GM23338 (cell line): ENCODE measurements at regions not wholly inside any gene's neighbourhood (a gene's known extent, or its start where the extent isn't known, plus 50 kb on each side); places are given as distances from the start of the nearest gene placed in this dataset.

Experiments used
- ATAC-seq: fragments of 200-7000 bp; cut with Tn5 transposase; 3 replicates; pipeline ENCODE4 v1.9.1; 2020
- DNase-seq: peaks from one replicate; pipeline ENCODE4 v3.0.0-alpha.2; 2015; ENCODE audit warnings: low spot score
- H2AFZ ChIP-seq: fragments of 200-600 bp; sonication (generic); 2 replicates; pipeline ENCODE4 v1.8.0; 2016; ENCODE audit warnings: antibody characterized with exemption, mild to moderate bottlenecking, moderate library complexity
- H3F3A ChIP-seq: fragments of 200-600 bp; sonication (generic); replicated peaks from 2 replicates; pipeline ENCODE4 v1.8.0; 2017; ENCODE audit warnings: antibody characterized with exemption, mixed run types, low read depth
- H3K27ac ChIP-seq: fragments of 200-600 bp; sonication (generic); 2 replicates; pipeline ENCODE4 v1.6.1; 2016; ENCODE audit warnings: low read depth
- H3K27me3 ChIP-seq: fragments of 200-600 bp; sonication (generic); 2 replicates; pipeline ENCODE4 v1.8.0; 2016; ENCODE audit warnings: mild to moderate bottlenecking, mixed run types, moderate library complexity; ENCODE audit not compliant: insufficient read depth
- H3K36me3 ChIP-seq: fragments of 200-600 bp; sonication (generic); 2 replicates; pipeline ENCODE4 v1.8.0; 2016; ENCODE audit warnings: mild to moderate bottlenecking; ENCODE audit not compliant: insufficient read depth
- H3K4me1 ChIP-seq: fragments of 200-600 bp; sonication (generic); 2 replicates; pipeline ENCODE4 v1.8.0; 2016; ENCODE audit warnings: mild to moderate bottlenecking, moderate library complexity; ENCODE audit not compliant: insufficient read depth
- H3K4me2 ChIP-seq: fragments of 200-600 bp; sonication (generic); 2 replicates; pipeline ENCODE4 v1.7.1; 2017; ENCODE audit warnings: mixed run types
- H3K4me3 ChIP-seq: fragments of 200-600 bp; sonication (generic); 2 replicates; pipeline ENCODE4 v1.6.1; 2016; ENCODE audit warnings: mixed run types
- H3K79me2 ChIP-seq: fragments of 200-600 bp; sonication (generic); replicated peaks from 2 replicates; pipeline ENCODE4 v1.8.0; 2017; ENCODE audit warnings: mild to moderate bottlenecking; ENCODE audit not compliant: insufficient read depth
- H3K9me2 ChIP-seq: fragments of 200-600 bp; sonication (generic); 2 replicates; pipeline ENCODE4 v1.8.0; 2017; ENCODE audit not compliant: insufficient read depth
- H4K20me1 ChIP-seq: fragments of 200-600 bp; sonication (generic); replicated peaks from 2 replicates; pipeline ENCODE4 v1.8.0; 2017; ENCODE audit warnings: mild to moderate bottlenecking; ENCODE audit not compliant: insufficient read depth
- H3K27ac Mint-ChIP-seq: 2 replicates; pipeline ENCODE4 v1.8.0; 2020; ENCODE audit warnings: inconsistent platforms, mild to moderate bottlenecking, moderate library complexity, mixed read lengths
- H3K27me3 Mint-ChIP-seq: 3 replicates; pipeline ENCODE4 v1.8.0; 2022; ENCODE audit warnings: low read depth, mild to moderate bottlenecking, moderate library complexity, mixed read lengths, inconsistent platforms; ENCODE audit not compliant: insufficient read depth, poor library complexity
- H3K36me3 Mint-ChIP-seq: 3 replicates; pipeline ENCODE4 v1.8.0; 2021; ENCODE audit warnings: low read depth, mild to moderate bottlenecking, inconsistent platforms, moderate library complexity, mixed read lengths
- H3K4me1 Mint-ChIP-seq: 3 replicates; pipeline ENCODE4 v1.8.0; 2020; ENCODE audit warnings: mild to moderate bottlenecking, inconsistent platforms, mixed read lengths
- H3K4me3 Mint-ChIP-seq: 3 replicates; pipeline ENCODE4 v1.8.0; 2021; ENCODE audit warnings: moderate library complexity, mild to moderate bottlenecking, inconsistent platforms, mixed read lengths
- H3K9me3 Mint-ChIP-seq: 3 replicates; pipeline ENCODE4 v1.8.0; 2020; ENCODE audit warnings: moderate library complexity, mild to moderate bottlenecking, inconsistent platforms, mixed read lengths
- CREB1 ChIP-seq: fragments of 250-450 bp; sonication (Bioruptor Pico); IDR thresholded peaks from 2 replicates; pipeline ENCODE4 v1.5.0; 2020; ENCODE audit warnings: low read depth, mild to moderate bottlenecking, moderate library complexity
- EZH2 ChIP-seq: fragments of 200-600 bp; sonication (generic); IDR thresholded peaks from one replicate; pipeline ENCODE4 v1.8.0; 2017; ENCODE audit warnings: antibody characterized with exemption, mild to moderate bottlenecking, low read depth; ENCODE audit not compliant: unreplicated experiment
- EZH2phosphoT487 ChIP-seq: fragments of 200-600 bp; sonication (generic); IDR thresholded peaks from one replicate; pipeline ENCODE4 v1.8.1; 2018; ENCODE audit warnings: antibody characterized with exemption; ENCODE audit not compliant: unreplicated experiment
- JUNB ChIP-seq: IDR thresholded peaks from one replicate; pipeline ENCODE4 v1.6.1; 2016; ENCODE audit warnings: antibody characterized with exemption; ENCODE audit not compliant: unreplicated experiment
- NANOG ChIP-seq: IDR thresholded peaks from 2 replicates; pipeline ENCODE4 v1.6.1; 2016; ENCODE audit warnings: antibody characterized with exemption, borderline replicate concordance
- POLR2AphosphoS5 ChIP-seq: IDR thresholded peaks from 2 replicates; pipeline ENCODE4 v1.6.1; 2016; ENCODE audit warnings: antibody characterized with exemption, low read depth
- STAT1 ChIP-seq: IDR thresholded peaks from one replicate; pipeline ENCODE4 v1.6.1; 2016; ENCODE audit warnings: antibody characterized with exemption; ENCODE audit not compliant: unreplicated experiment
- ZNF114 ChIP-seq: fragments of 250-450 bp; sonication (Bioruptor Pico); IDR thresholded peaks from 2 replicates; pipeline ENCODE4 v1.5.0; 2020; ENCODE audit warnings: mild to moderate bottlenecking, moderate library complexity
- ZNF331 ChIP-seq: fragments of 250-450 bp; sonication (Bioruptor Pico); IDR thresholded peaks from 2 replicates; pipeline ENCODE4 v1.5.0; 2020; ENCODE audit warnings: low read depth, mild to moderate bottlenecking, moderate library complexity
- TF ChIP-seq, protein P1 (sequence below): IDR thresholded peaks from 2 replicates; pipeline ENCODE4 v1.6.1; 2016; ENCODE audit warnings: antibody characterized with exemption
- TF ChIP-seq, protein P2 (sequence below): fragments of 250-450 bp; sonication (Bioruptor Pico); IDR thresholded peaks from 2 replicates; pipeline ENCODE4 v1.5.0; 2020; ENCODE audit warnings: mild to moderate bottlenecking, moderate library complexity
- TF ChIP-seq, protein P3 (sequence below): IDR thresholded peaks from one replicate; pipeline ENCODE4 v1.6.1; 2018; ENCODE audit warnings: antibody characterized with exemption; ENCODE audit not compliant: unreplicated experiment
- TF ChIP-seq, protein P4 (sequence below), 2 experiments: fragments of 200-600 bp in 1 of 2; sonication (generic) in 1 of 2; conservative IDR thresholded peaks; 2 replicates each; pipeline versions ENCODE4 v1.5.1 to v1.6.1; 2016 to 2017; ENCODE audit warnings: antibody characterized with exemption in 2 of 2, low read depth in 2 of 2, mild to moderate bottlenecking in 2 of 2, moderate library complexity in 1 of 2

DNA sequence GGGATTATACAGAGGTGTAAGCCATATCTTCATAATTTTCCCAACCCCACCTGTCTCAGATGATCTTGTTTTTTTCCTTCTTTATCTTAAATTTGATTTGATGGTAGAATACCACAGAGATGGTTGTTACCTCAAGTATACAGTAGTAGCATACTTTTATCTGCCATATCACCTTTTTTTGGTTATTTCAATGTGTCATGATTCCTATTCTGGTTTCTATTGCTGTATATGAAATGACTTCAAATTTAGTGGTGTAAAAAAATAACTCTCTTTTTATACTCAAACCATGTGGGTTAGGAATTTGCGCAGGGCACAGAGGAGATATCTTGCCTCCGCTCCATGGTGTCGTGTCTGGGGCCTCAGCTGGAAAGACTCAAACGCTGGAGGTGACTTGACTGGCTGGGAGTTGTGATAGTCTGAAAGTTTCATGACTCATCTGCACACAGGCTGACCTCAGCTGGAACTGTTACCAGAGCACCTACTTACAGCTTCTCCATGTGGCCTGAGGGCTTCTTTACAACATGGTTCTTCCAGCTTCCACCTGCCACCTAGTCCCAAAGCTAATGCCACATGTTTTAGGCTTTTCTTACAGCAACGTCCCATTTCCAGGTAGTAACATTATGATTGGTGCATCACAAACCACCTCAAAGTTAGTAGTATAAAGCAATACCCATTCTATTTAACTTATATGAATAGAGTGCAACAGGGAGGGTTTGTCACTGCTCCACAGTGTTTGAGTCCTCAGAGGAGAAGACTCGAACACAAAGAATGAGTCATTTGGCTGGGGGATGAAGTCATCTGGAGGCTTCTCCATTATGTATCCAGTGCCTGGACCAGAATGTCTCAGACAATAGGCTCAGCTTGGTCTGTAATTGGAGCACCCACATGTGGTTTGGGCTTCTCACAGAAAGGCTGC, 82.3 kb upstream of the XPO1 start:
- no peaks in the 10 kb centered on the region for H3K36me3 ChIP-seq
- Mint-ChIP-seq H3K9me3 (no peaks in the 10 kb centered on the region; the same call in 1 of the 3 replicates), H3K27me3 (peaks cover 3% of the 10 kb centered on the region), H3K4me1 (no peaks in the 10 kb centered on the region), H3K4me3 (no peak overlapping the region), H3K36me3 (no peaks in the 10 kb centered on the region), H3K27ac (no peak overlapping the region)
- H2AFZ ChIP-seq = no peak overlapping the region; the same call in 1 of the 2 replicates
- no peaks in the 10 kb centered on the region for H3K79me2 ChIP-seq
- no peak overlapping the region for H3K27ac ChIP-seq
- H3F3A ChIP-seq = no peaks in the 10 kb centered on the region
- H4K20me1 ChIP-seq = no peaks in the 10 kb centered on the region
- no peak overlapping the region for H3K4me3 ChIP-seq
- ATAC-seq (no peak), DNase-seq (no peak)
- no peaks in the 10 kb centered on the region; the same call in 1 of the 2 replicates for H3K9me2 ChIP-seq
- H3K4me1 ChIP-seq = no peaks in the 10 kb centered on the region
- no peaks in the 10 kb centered on the region for H3K27me3 ChIP-seq
- TF ChIP-seq ZNF114 (CRISPR knock-in tag) (no peak), EZH2phosphoT487 (no peak), EZH2 (no peak), NANOG (no peak), JUNB (no peak), POLR2AphosphoS5 (no peak), ZNF331 (no peak), STAT1 (no peak), CREB1 (no peak)
- TF ChIP-seq, protein P1, sequence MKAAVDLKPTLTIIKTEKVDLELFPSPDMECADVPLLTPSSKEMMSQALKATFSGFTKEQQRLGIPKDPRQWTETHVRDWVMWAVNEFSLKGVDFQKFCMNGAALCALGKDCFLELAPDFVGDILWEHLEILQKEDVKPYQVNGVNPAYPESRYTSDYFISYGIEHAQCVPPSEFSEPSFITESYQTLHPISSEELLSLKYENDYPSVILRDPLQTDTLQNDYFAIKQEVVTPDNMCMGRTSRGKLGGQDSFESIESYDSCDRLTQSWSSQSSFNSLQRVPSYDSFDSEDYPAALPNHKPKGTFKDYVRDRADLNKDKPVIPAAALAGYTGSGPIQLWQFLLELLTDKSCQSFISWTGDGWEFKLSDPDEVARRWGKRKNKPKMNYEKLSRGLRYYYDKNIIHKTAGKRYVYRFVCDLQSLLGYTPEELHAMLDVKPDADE = no peak
- TF ChIP-seq, protein P2, sequence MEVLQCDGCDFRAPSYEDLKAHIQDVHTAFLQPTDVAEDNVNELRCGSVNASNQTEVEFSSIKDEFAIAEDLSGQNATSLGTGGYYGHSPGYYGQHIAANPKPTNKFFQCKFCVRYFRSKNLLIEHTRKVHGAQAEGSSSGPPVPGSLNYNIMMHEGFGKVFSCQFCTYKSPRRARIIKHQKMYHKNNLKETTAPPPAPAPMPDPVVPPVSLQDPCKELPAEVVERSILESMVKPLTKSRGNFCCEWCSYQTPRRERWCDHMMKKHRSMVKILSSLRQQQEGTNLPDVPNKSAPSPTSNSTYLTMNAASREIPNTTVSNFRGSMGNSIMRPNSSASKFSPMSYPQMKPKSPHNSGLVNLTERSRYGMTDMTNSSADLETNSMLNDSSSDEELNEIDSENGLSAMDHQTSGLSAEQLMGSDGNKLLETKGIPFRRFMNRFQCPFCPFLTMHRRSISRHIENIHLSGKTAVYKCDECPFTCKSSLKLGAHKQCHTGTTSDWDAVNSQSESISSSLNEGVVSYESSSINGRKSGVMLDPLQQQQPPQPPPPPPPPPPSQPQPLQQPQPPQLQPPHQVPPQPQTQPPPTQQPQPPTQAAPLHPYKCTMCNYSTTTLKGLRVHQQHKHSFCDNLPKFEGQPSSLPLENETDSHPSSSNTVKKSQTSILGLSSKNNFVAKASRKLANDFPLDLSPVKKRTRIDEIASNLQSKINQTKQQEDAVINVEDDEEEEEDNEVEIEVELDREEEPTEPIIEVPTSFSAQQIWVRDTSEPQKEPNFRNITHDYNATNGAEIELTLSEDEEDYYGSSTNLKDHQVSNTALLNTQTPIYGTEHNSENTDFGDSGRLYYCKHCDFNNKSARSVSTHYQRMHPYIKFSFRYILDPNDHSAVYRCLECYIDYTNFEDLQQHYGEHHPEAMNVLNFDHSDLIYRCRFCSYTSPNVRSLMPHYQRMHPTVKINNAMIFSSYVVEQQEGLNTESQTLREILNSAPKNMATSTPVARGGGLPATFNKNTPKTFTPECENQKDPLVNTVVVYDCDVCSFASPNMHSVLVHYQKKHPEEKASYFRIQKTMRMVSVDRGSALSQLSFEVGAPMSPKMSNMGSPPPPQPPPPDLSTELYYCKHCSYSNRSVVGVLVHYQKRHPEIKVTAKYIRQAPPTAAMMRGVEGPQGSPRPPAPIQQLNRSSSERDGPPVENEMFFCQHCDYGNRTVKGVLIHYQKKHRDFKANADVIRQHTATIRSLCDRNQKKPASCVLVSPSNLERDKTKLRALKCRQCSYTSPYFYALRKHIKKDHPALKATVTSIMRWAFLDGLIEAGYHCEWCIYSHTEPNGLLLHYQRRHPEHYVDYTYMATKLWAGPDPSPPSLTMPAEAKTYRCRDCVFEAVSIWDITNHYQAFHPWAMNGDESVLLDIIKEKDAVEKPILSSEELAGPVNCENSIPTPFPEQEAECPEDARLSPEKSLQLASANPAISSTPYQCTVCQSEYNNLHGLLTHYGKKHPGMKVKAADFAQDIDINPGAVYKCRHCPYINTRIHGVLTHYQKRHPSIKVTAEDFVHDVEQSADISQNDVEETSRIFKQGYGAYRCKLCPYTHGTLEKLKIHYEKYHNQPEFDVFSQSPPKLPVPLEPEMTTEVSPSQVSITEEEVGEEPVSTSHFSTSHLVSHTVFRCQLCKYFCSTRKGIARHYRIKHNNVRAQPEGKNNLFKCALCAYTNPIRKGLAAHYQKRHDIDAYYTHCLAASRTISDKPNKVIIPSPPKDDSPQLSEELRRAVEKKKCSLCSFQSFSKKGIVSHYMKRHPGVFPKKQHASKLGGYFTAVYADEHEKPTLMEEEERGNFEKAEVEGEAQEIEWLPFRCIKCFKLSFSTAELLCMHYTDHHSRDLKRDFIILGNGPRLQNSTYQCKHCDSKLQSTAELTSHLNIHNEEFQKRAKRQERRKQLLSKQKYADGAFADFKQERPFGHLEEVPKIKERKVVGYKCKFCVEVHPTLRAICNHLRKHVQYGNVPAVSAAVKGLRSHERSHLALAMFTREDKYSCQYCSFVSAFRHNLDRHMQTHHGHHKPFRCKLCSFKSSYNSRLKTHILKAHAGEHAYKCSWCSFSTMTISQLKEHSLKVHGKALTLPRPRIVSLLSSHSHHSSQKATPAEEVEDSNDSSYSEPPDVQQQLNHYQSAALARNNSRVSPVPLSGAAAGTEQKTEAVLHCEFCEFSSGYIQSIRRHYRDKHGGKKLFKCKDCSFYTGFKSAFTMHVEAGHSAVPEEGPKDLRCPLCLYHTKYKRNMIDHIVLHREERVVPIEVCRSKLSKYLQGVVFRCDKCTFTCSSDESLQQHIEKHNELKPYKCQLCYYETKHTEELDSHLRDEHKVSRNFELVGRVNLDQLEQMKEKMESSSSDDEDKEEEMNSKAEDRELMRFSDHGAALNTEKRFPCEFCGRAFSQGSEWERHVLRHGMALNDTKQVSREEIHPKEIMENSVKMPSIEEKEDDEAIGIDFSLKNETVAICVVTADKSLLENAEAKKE (CRISPR knock-in tag) = no peak
- TF ChIP-seq, protein P3, sequence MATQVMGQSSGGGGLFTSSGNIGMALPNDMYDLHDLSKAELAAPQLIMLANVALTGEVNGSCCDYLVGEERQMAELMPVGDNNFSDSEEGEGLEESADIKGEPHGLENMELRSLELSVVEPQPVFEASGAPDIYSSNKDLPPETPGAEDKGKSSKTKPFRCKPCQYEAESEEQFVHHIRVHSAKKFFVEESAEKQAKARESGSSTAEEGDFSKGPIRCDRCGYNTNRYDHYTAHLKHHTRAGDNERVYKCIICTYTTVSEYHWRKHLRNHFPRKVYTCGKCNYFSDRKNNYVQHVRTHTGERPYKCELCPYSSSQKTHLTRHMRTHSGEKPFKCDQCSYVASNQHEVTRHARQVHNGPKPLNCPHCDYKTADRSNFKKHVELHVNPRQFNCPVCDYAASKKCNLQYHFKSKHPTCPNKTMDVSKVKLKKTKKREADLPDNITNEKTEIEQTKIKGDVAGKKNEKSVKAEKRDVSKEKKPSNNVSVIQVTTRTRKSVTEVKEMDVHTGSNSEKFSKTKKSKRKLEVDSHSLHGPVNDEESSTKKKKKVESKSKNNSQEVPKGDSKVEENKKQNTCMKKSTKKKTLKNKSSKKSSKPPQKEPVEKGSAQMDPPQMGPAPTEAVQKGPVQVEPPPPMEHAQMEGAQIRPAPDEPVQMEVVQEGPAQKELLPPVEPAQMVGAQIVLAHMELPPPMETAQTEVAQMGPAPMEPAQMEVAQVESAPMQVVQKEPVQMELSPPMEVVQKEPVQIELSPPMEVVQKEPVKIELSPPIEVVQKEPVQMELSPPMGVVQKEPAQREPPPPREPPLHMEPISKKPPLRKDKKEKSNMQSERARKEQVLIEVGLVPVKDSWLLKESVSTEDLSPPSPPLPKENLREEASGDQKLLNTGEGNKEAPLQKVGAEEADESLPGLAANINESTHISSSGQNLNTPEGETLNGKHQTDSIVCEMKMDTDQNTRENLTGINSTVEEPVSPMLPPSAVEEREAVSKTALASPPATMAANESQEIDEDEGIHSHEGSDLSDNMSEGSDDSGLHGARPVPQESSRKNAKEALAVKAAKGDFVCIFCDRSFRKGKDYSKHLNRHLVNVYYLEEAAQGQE = no peak
- TF ChIP-seq, protein P4, sequence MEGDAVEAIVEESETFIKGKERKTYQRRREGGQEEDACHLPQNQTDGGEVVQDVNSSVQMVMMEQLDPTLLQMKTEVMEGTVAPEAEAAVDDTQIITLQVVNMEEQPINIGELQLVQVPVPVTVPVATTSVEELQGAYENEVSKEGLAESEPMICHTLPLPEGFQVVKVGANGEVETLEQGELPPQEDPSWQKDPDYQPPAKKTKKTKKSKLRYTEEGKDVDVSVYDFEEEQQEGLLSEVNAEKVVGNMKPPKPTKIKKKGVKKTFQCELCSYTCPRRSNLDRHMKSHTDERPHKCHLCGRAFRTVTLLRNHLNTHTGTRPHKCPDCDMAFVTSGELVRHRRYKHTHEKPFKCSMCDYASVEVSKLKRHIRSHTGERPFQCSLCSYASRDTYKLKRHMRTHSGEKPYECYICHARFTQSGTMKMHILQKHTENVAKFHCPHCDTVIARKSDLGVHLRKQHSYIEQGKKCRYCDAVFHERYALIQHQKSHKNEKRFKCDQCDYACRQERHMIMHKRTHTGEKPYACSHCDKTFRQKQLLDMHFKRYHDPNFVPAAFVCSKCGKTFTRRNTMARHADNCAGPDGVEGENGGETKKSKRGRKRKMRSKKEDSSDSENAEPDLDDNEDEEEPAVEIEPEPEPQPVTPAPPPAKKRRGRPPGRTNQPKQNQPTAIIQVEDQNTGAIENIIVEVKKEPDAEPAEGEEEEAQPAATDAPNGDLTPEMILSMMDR (conservative IDR thresholded peaks at IDR 0.05; ENCODE audit: low read depth in 2 of 2) = no peak
- no peak overlapping the region for H3K4me2 ChIP-seq
